Adrenal gland (tissue), 9 donors: ENCODE measurements at regions not wholly inside any gene's neighbourhood (a gene's known extent, or its start where the extent isn't known, plus 50 kb on each side); places are given as distances from the start of the nearest gene placed in this dataset.

Source experiments
- DNase-seq, 7 donors: peaks; one replicate each; pipeline ENCODE4 v3.0.0-alpha.2; 2019 to 2020
- H3K27ac ChIP-seq, 5 donors: fragments of 200-600 bp; sonication (generic) in 4 of 5; 1 replicate in 3 of 5; 2 replicates in 2 of 5; pipeline versions ENCODE4 v1.5.1 to v1.8.0; 2016 to 2020; ENCODE audit warnings: mild to moderate bottlenecking in 1 of 5
- H3K27me3 ChIP-seq: fragments of 200-600 bp; 2 replicates; pipeline ENCODE4 v1.8.0; 2021
- H3K36me3 ChIP-seq, 2 donors: fragments of 200-600 bp; replicated peaks in 1 of 2; 1 replicate in 1 of 2; 2 replicates in 1 of 2; pipeline versions ENCODE4 v1.5.1 to v1.8.0; 2018 to 2022
- H3K4me1 ChIP-seq, 2 donors: fragments of 200-600 bp; replicated peaks in 1 of 2; 1 replicate in 1 of 2; 2 replicates in 1 of 2; pipeline versions ENCODE4 v1.5.1 to v1.8.0; 2018 to 2021
- H3K4me3 ChIP-seq, 4 donors: fragments of 200-600 bp; sonication (generic) in 3 of 4; one replicate each; pipeline ENCODE4 v1.5.1; 2016 to 2018
- H3K9me3 ChIP-seq, 3 donors: fragments of 200-600 bp; sonication (generic) in 1 of 3; replicated peaks in 1 of 3; 1 replicate in 2 of 3; 2 replicates in 1 of 3; pipeline versions ENCODE4 v1.5.1 to v1.8.0; 2016 to 2021
- POLR2A ChIP-seq, 2 donors: fragments of 450-650 bp; IDR thresholded peaks; one replicate each; pipeline ENCODE4 v1.6.1; 2017; ENCODE audit warnings: antibody characterized with exemption in 2 of 2, mild to moderate bottlenecking in 2 of 2, moderate library complexity in 1 of 2
- WGBS, 4 donors: extraction: QIAGEN DNeasy Blood & Tissue Kit in 2 of 4; methylation state at CpG; one replicate each; pipeline versions ENCODE4 v1.1.5 to v1.1.7; 2013 to 2017; 5-methylcytosine and 5-hydroxymethylcytosine counted together
- intact Hi-C, 2 donors: fragments of 100-400 bp; cut with DNase I; formaldehyde crosslinking; loops; one replicate each; pipeline versions ENCODE4 v1.14.1 to v1.15.0; 2022 to 2023
- TF ChIP-seq, protein P1 (sequence below), 6 experiments: fragments of 450-650 bp in 4 of 6; fragments of 200-600 bp in 2 of 6; sonication (generic) in 1 of 6; IDR thresholded peaks; 1 replicate in 5 of 6; 2 replicates in 1 of 6; pipeline versions ENCODE4 v1.5.1 to v1.8.0; 2016 to 2021; ENCODE audit warnings: antibody characterized with exemption in 6 of 6, mild to moderate bottlenecking in 2 of 6, moderate library complexity in 1 of 6
- donor health status: healthy with polysubstance abuse.
- donor health status: Bipolar disorder and iron deficiency.
- donor health status: DM: yes; HTN: yes; CAD: no.
- donor health status: DM: no; HTN: no; CAD: no.
- donor health status: DM: no; HTN: no; CAD: no.

DNA sequence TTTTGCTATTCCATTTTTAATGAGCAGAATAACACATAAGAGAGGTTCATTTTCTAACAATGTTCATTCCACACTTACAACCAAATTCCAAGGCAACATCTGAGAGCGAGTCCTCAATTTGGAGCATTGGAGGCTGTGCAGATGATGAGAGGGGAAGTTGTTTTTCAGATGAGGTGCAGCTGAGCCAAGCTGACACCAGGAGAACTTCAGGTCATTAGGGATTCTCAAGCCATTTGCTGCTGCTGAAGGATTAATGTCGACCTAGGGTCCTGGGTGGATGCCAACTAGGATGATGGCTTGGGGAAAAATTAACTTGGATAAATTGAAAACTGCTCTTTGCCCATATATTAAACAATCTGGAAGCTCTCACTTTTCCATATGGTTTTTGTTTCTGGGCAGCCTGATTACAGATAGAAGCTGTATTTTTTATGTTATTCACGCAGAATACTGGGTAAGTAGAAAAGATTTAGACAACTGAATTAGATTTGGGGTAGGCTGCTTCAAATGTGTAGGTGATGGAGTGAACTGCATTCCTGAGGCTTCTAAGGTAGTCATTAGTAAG lies 206.4 kb upstream of the SLC39A10 start:
- no peak for DNase-seq
- H3K4me3 ChIP-seq, result no peak overlapping the region
- no peaks in the 10 kb centered on the region for H3K4me1 ChIP-seq
- no peaks in the 10 kb centered on the region for H3K36me3 ChIP-seq
- H3K27ac ChIP-seq, result no peak overlapping the region
- H3K27me3 ChIP-seq, result no peaks in the 10 kb centered on the region
- TF ChIP-seq, protein P1, sequence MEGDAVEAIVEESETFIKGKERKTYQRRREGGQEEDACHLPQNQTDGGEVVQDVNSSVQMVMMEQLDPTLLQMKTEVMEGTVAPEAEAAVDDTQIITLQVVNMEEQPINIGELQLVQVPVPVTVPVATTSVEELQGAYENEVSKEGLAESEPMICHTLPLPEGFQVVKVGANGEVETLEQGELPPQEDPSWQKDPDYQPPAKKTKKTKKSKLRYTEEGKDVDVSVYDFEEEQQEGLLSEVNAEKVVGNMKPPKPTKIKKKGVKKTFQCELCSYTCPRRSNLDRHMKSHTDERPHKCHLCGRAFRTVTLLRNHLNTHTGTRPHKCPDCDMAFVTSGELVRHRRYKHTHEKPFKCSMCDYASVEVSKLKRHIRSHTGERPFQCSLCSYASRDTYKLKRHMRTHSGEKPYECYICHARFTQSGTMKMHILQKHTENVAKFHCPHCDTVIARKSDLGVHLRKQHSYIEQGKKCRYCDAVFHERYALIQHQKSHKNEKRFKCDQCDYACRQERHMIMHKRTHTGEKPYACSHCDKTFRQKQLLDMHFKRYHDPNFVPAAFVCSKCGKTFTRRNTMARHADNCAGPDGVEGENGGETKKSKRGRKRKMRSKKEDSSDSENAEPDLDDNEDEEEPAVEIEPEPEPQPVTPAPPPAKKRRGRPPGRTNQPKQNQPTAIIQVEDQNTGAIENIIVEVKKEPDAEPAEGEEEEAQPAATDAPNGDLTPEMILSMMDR (IDR thresholded peaks at IDR 0.05), result no peak
- no peak for TF ChIP-seq POLR2A (IDR thresholded peaks at IDR 0.05)
- no peaks in the 10 kb centered on the region for H3K9me3 ChIP-seq
- intact Hi-C loops, result no loop called here
- WGBS, 4 donors, result 57 to 75% (median 73%) methylated on average over 3 of the region's 3 CpGs

DNA sequence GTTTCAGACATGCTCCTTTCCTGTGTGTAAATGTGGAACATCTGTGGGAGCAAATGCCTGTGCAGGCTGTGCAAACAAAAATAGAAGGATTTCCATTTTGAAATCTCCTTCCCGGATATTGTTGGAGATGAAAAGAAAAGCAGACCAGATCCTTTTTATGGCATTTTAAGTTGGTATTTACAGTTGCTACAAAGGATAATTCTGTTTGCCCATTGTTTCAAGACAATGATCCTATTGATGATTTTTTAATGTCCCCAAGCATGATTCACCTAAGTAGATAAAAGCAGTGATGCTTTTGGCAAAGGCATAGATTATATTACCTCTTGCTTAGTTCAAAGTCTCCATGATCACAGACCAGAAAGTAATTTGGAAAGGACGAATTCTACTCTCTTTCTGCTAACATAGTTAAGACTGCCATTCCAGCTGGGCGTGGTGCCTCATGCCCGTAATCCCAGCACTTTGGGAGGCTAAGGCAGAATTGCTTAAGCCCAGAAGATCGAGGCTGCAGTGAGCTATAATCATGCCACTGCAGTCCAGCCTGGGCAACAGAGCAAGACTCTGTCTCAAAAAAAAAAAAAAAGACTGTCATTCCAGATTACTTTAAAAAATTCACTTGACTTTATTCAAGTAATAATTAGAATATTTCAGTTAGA lies 209.6 kb upstream of the SLC39A10 start:
- Histone ChIP-seq H3K4me3 (no peak overlapping the region), H3K4me1 (no peaks in the 10 kb centered on the region), H3K9me3 (no peaks in the 10 kb centered on the region), H3K27ac (no peak overlapping the region), H3K27me3 (no peaks in the 10 kb centered on the region), H3K36me3 (no peaks in the 10 kb centered on the region)
- TF ChIP-seq, protein P1 (IDR thresholded peaks at IDR 0.05), result no peak
- TF ChIP-seq POLR2A (IDR thresholded peaks at IDR 0.05), result no peak
- no peak for DNase-seq
- intact Hi-C loops, result no loop called here
- 64 to 87% (median 79%) methylated on average over 5 of the region's 5 CpGs for WGBS, 4 donors

DNA sequence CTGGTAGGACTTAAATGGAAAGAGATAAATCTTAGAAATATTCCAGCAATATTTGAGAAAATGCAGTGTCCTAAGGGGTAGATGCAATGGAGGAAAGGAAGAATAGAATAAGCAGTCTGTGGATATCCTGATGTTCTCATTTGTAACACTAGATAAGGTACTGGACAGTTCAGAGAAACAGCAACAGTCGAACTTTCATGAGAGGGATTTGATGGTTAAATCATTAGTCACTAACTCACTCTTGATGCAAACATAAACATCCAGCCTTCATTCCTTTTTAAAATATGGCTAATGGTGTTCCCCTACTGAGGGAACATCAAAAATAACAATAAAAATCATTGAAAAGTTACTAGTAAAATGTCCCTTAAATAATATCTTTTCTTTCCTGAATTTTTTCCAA lies 211.4 kb upstream of the SLC39A10 start:
- Histone ChIP-seq H3K9me3 (peaks cover 0 to 13% (median 0%) of the 10 kb centered on the region in 3 donors), H3K4me1 (no peaks in the 10 kb centered on the region), H3K27me3 (no peaks in the 10 kb centered on the region), H3K27ac (no peak overlapping the region), H3K36me3 (no peaks in the 10 kb centered on the region), H3K4me3 (no peak overlapping the region)
- WGBS, 4 donors, result 41 to 81% (median 53%) methylated on average over 1 of the region's 1 CpG
- intact Hi-C loops, result no loop called here
- TF ChIP-seq POLR2A (IDR thresholded peaks at IDR 0.05), result no peak
- TF ChIP-seq, protein P1 (IDR thresholded peaks at IDR 0.05), result no peak
- DNase-seq, result no peak

DNA sequence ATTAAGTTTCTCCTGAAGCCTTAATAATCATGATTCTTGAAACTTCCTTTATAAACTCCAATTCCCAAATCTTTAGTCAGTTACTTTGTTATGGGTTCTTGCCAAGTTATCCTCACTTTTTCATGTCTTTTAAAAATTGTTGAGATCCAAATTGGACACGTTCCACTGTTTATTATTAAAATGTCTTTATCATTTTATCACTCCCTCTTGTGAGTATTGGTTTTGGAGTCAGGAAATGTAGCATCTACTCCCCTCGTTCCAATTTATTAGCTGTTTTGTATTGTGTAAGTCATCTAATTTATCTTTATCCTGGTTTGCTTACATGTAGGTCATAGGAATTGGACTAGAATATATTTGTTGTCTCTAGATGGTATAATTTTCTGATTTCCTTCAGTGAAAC lies 213.1 kb upstream of the SLC39A10 start:
- Histone ChIP-seq H3K36me3 (no peaks in the 10 kb centered on the region), H3K27me3 (no peaks in the 10 kb centered on the region), H3K4me1 (no peaks in the 10 kb centered on the region), H3K9me3 (peaks cover 0 to 13% (median 0%) of the 10 kb centered on the region in 3 donors), H3K27ac (no peak overlapping the region), H3K4me3 (no peak overlapping the region)
- intact Hi-C loops, result no loop called here
- TF ChIP-seq POLR2A (IDR thresholded peaks at IDR 0.05), result no peak
- TF ChIP-seq, protein P1 (IDR thresholded peaks at IDR 0.05), result no peak
- 38 to 48% (median 46%) methylated on average over 2 of the region's 2 CpGs for WGBS, 4 donors
- DNase-seq, result no peak
